GM20000 (cell line): ENCODE measurements at regions not wholly inside any gene's neighbourhood (a gene's known extent, or its start where the extent isn't known, plus 50 kb on each side); places are given as distances from the start of the nearest gene placed in this dataset.

Experiments
- DNase-seq: peaks from one replicate; pipeline ENCODE4 v3.0.0; 2012; ENCODE audit warnings: low spot score
- TF ChIP-seq, protein P1 (sequence below): IDR thresholded peaks from 2 replicates; pipeline ENCODE4 v1.5.1; 2012; ENCODE audit warnings: mild to moderate bottlenecking, control low read depth; ENCODE audit errors: extremely low read depth, missing control alignments

DNA sequence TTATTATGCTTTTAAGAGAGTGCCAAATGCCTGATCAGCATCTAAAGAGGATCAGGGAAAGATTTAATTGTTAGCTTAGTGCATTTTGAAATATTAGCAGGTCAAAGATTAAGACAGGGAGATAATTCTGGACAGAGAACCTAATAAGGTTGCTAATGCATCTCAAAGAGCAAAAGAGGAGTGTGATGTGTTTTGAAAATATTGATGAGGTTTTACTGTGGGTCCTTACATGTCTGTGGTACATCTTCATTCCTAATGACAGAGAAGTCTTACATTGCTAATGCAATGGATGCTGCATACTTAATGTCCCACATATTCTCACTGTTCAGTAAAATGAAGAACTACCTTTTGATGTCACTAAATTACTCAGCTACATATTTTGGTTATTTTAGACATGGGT lies 154.1 kb downstream of the TAF11L14 start:
- DNase-seq = no peak
- TF ChIP-seq, protein P1, sequence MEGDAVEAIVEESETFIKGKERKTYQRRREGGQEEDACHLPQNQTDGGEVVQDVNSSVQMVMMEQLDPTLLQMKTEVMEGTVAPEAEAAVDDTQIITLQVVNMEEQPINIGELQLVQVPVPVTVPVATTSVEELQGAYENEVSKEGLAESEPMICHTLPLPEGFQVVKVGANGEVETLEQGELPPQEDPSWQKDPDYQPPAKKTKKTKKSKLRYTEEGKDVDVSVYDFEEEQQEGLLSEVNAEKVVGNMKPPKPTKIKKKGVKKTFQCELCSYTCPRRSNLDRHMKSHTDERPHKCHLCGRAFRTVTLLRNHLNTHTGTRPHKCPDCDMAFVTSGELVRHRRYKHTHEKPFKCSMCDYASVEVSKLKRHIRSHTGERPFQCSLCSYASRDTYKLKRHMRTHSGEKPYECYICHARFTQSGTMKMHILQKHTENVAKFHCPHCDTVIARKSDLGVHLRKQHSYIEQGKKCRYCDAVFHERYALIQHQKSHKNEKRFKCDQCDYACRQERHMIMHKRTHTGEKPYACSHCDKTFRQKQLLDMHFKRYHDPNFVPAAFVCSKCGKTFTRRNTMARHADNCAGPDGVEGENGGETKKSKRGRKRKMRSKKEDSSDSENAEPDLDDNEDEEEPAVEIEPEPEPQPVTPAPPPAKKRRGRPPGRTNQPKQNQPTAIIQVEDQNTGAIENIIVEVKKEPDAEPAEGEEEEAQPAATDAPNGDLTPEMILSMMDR = no peak

DNA sequence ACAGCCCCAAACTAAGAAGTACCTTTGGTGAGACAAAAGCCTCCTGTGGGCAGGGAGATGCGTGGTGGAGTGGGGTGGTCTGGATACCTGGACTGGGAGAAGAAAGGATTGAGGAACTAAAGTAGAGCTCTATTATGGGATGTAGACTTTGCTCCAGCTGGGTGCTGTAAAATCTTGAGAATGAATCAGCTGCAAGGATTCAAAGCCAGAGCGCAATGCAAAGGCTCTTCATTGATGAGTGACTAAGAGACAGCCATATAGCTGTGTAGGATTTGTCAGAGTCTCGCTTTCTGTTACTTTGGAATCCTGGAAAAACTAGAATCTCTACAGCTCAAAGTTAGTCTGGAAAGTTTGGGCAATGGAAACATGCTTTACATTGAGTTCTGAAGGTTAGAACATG lies 159.9 kb downstream of the TAF11L14 start:
- TF ChIP-seq, protein P1 = no peak
- DNase-seq = no peak

DNA sequence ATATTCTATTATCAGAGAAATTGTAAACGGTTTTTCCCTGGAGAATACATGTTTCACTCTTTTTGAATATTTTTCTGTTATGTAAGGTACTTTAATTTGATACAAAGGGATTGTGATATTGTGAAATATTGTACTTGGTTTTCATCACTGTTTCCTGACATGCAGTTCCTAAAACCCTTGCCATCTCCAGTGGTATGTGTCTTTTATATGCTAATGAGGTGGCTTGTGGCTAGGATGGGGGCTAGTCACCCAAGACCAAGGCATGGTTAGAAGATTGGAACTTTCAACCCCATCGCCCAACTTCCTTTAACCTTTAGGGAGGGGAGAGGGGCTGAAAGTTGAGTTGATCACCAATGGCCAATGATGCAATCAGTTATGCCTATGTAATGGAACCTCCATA lies 160.6 kb downstream of the TAF11L14 start:
- TF ChIP-seq, protein P1 = no peak
- DNase-seq = no peak

DNA sequence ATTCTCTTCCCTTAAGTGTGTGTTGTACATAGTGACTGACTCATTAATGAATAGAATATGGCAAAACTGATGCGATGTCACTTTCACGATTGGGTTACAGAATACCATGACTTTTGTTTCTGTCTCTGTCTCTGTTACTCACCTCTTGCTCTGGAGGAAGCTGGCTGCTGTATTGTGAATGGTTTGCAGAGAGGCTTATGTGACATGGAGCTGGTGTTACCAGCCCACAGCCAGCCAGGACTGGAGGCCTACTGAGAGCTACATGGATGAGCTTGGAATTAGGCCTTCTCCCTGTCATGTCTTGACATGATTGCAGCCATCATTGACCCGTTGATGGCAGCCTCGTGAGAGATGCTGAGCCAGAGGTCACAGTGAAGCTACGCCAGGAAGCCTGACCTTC lies 161.9 kb downstream of the TAF11L14 start:
- DNase-seq = no peak
- TF ChIP-seq, protein P1 = no peak

DNA sequence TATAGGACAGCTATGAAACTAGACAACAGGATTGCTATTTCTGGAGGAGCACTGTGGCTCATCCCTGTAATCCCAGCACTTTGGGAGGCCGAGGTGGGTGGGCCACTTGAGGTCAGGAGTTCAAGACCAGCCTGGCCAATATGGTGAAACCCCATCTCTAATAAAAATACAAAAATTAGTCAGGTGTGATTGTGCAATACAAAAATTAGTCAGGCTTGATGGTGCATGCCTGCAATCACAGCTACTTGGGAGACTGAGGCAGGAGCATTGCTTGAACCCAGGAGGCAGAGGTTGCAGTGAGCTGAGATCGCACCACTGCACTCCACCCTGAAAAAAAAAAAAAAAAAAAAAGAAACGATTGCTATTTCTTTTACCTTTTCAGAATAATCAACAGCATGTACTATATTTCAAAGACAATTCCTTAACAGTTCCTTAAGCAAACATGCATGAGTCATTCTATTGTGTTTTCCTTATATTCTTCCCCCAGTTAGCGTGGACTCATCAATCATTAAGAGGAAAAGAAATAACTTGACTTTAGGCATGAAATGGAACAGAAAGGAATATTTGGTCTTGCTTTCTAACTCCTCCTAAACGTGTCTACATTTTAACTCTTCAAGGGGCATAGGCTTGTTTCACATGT lies 162.6 kb downstream of the TAF11L14 start:
- DNase-seq = no peak
- TF ChIP-seq, protein P1 = no peak

DNA sequence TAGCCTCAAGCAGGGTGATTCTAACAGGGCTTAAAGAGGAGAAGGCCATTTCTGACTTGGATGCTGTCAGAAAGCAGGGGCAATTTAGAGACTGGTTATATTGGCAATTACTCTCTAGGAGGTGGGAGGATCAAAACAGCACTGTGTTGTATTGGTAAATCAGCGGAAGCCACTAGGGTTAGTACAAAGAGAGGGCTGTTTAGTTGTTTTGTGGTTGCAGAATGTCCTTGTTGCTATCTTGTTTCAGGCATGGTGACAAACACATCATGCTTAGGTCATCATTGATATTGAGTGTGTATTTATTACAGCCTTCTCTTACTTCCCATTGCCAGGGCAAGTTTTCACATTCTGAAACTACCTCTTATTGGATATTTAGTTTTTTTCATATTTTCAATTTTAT lies 165.3 kb downstream of the TAF11L14 start:
- TF ChIP-seq, protein P1 = no peak
- no peak for DNase-seq

DNA sequence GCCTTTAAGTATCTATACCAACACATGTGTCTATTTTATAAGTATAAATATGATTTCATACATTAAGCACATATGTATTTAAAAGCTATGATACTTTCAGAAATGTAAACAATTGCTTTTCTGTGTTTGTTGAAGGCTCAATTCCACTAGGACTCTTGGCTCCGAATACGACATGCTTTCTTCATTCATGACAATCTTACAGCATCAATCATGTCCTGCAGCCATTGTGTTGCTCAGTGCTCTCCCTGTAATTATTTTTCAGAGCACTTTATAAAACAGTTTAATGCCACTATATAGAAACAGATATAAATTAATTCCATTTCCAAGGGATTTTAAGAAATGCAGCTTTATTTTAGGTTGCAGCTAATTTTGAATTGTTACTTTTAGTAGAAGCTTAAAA lies 167.3 kb downstream of the TAF11L14 start:
- TF ChIP-seq, protein P1 = no peak
- DNase-seq = no peak
